AG09309 (cell line): ENCODE measurements at regions not wholly inside any gene's neighbourhood (a gene's known extent, or its start where the extent isn't known, plus 50 kb on each side); places are given as distances from the start of the nearest gene placed in this dataset.
"Not testable (repeated sequence)": the region's sequence is repeated elsewhere in the genome, so short reads cannot be mapped to it uniquely, and the experiment has no call there.

ENCODE experiments used
- DNase-seq: peaks from one replicate; pipeline ENCODE4 v3.0.0-alpha.2; 2010; ENCODE audit warnings: low read depth
- H3K4me3 ChIP-seq: 2 replicates; pipeline ENCODE4 v1.5.1; 2011; ENCODE audit warnings: mild to moderate bottlenecking, low read depth, low read length, moderate library complexity; ENCODE audit not compliant: control insufficient read depth
- CTCF ChIP-seq: IDR thresholded peaks from 2 replicates; pipeline ENCODE4 v1.5.1; 2011; ENCODE audit warnings: mild to moderate bottlenecking, low read depth, low read length, inconsistent platforms; ENCODE audit not compliant: insufficient read depth, control insufficient read depth; ENCODE audit errors: missing control alignments

GRCh38 chr18:79587779-79588635 lies 91.6 kb upstream of the CTDP1 start:
- TF ChIP-seq CTCF = no peak
- no peak overlapping the region for H3K4me3 ChIP-seq
- DNase-seq = no peak

- DNase-seq = peak; percentile 68
- no peak for TF ChIP-seq CTCF
- H3K4me3 ChIP-seq = no peak overlapping the region
Measured at GRCh38 chr18:79588636-79589481, 90.7 kb upstream of the CTDP1 start.

- DNase-seq = no peak
- no peak overlapping the region for H3K4me3 ChIP-seq
- TF ChIP-seq CTCF = no peak
Measured at GRCh38 chr18:79589601-79590091, 90.0 kb upstream of the CTDP1 start.

GRCh38 chr18:79590191-79591031 lies 89.2 kb upstream of the CTDP1 start:
- DNase-seq = no peak
- no peak overlapping the region for H3K4me3 ChIP-seq
- no peak for TF ChIP-seq CTCF

- DNase-seq = no peak
- TF ChIP-seq CTCF = no peak
- no peak overlapping the region for H3K4me3 ChIP-seq
Measured at GRCh38 chr18:79591032-79591308, 88.6 kb upstream of the CTDP1 start.

GRCh38 chr18:79592684-79593083 lies 86.9 kb upstream of the CTDP1 start:
- H3K4me3 ChIP-seq = not testable (repeated sequence)

GRCh38 chr18:79595876-79596374 lies 83.7 kb upstream of the CTDP1 start:
- no peak overlapping the region for H3K4me3 ChIP-seq
- TF ChIP-seq CTCF = no peak
- no peak for DNase-seq

More at GRCh38 chr18:79592684-79593083, 86.9 kb upstream of the CTDP1 start:
- DNase-seq = not testable (repeated sequence)
